Fibroblast of lung (primary cell): ENCODE measurements at regions not wholly inside any gene's neighbourhood (a gene's known extent, or its start where the extent isn't known, plus 50 kb on each side); places are given as distances from the start of the nearest gene placed in this dataset.
"Not testable (repeated sequence)": the region's sequence is repeated elsewhere in the genome, so short reads cannot be mapped to it uniquely, and the experiment has no call there.

ENCODE experiments used
- CTCF ChIP-seq, 2 donors: IDR thresholded peaks in 1 of 2; conservative IDR thresholded peaks in 1 of 2; 1 replicate in 1 of 2; 2 replicates in 1 of 2; pipeline ENCODE4 v1.5.1; 2011 to 2012; ENCODE audit warnings: low read length in 2 of 2, control low read depth in 1 of 2, inconsistent platforms in 1 of 2, low read depth in 1 of 2, mild to moderate bottlenecking in 1 of 2
- EZH2 ChIP-seq: IDR thresholded peaks from 2 replicates; pipeline ENCODE4 v1.5.1; 2012; ENCODE audit warnings: low read length, control low read depth, mild to moderate bottlenecking; ENCODE audit errors: missing control alignments

GRCh38 chr6:1478163-1478826, 88.9 kb downstream of the FOXF2 start:
- not testable (repeated sequence) for TF ChIP-seq CTCF (conservative IDR thresholded peaks at IDR 0.05 in 1 of 2, IDR thresholded peaks at IDR 0.05 in 1 of 2; ENCODE audit: low read depth in 1 of 2, low read length in 2 of 2); EZH2
